Hematopoietic multipotent progenitor cell treated with erythropoietin and hydrocortisone succinate and interleukin-3 and kit ligand, for 4 days (in vitro differentiated cells): ENCODE measurements at regions not wholly inside any gene's neighbourhood (a gene's known extent, or its start where the extent isn't known, plus 50 kb on each side); places are given as distances from the start of the nearest gene placed in this dataset.
"Not testable (repeated sequence)": the region's sequence is repeated elsewhere in the genome, so short reads cannot be mapped to it uniquely, and the experiment has no call there.

Source experiments
- DNase-seq: peaks from one replicate; pipeline ENCODE4 v3.0.0-alpha.2; 2015

GRCh38 chr6:168169624-168170023 is 90.6 kb upstream of the FRMD1 start:
- DNase-seq: no peak

GRCh38 chr6:168168936-168169335 is 89.9 kb upstream of the FRMD1 start:
- not testable (repeated sequence) for DNase-seq

DNA sequence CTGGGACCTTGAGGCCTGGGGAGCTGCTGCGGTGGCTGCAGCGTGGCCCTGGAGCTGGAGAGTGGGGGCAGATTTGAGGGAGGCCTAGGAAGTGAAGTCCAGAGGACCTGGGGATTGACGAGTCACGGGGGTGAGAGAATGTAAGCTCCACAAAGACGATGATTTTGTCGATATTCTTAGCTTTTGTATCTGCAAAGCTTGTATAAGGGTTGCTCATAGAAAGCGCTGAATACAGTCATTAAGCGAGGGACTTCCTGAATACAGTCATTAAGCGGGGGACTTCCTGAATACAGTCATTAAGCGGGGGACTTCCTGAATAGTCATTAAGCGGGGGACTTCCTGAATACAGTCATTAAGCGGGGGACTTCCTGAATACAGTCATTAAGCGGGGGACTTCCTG is 89.3 kb upstream of the FRMD1 start:
- DNase-seq: not testable (repeated sequence)

DNA sequence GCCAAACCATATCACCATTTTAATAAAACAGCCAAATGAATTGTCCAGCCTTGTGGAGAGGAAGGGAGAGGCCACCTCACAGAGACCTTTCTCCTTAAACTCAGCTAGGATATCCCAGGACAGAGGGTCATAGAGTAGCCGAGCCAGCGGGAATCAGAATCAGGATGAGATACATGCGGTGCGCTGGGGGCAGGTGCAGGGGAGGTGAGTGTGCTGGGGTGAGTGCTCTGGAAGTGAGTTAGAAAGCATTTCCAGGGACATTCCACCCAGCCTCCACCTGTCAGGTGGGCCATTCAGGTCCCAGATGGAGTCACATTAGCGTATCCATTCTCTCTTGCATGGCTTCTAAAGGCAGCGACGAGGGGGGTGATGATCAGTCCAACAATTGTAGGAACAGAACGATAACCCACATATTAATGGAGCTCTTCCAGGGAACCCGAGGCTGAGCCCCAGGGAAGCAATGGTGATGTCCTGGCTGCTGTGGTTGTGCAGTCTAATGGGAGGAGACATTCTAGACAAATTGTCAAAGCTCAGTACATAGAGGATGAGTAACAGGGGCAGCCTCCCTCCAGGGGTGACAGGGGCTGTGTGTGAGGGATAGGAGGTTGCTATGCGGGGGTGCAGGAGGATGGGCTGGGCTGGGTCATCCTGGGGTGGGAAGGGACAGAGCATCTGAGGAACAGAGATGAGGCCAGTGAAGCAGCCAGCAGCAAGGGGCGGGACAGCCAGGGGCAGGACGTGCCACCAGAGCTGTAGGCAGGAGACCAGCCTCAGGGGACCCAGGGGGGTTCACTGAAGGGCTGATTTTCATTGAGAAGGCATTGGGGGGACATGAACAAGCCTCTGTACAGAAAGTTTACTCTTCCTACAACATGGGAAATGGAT is 88.7 kb upstream of the FRMD1 start:
- no peak for DNase-seq

GRCh38 chr6:168166627-168167026 is 87.6 kb upstream of the FRMD1 start:
- DNase-seq: no peak

GRCh38 chr6:168165891-168166290 is 86.9 kb upstream of the FRMD1 start:
- DNase-seq: no peak

DNA sequence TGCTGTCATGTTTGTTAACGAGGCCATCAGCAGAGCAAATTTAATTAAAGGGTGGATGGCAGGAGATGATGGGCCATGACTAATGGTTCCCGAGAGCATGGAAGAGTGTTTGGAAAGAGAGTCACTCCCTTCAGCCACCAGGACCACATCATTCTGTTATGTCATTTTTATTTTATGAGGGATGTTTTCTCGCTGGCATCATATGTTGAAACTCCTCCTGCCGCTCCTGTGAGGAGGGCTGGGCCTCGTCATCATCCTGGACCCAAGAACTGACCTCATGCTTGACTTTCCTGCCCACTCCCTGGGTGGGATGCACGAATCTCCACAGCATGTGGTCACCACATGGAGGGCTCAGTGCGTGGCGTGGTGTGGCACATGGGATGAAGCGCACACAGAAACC is 86.4 kb upstream of the FRMD1 start:
- DNase-seq: no peak

DNA sequence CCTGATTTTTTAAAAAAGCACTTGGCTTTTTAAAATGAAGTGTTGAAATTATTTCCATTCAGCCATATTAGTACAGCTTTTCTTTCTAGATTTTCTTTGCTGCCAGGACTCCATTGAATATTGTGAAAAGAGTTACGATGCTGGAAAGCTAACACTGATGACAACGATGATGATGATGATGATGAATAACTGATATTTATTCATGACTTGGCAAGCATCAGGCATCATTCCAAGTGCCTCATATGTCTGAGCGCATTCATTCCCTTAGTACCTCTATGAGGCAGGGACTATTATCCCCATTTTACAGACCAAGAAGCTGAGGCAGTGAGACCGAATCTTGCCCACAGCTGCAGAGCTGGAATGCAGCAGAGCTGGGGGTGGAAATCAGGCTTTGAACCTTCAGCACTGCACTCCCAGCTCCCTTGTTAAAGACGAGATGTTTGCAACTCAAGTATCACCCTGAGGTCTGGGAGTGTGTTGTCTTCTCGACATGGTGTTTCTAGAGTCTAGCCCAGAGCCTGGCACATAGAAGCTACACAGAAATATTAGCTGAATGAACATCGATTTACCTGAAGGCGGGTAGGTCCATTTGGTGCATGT is 85.5 kb upstream of the FRMD1 start:
- DNase-seq: no peak

GRCh38 chr6:168163096-168163731 is 84.2 kb upstream of the FRMD1 start:
- DNase-seq: no peak

DNA sequence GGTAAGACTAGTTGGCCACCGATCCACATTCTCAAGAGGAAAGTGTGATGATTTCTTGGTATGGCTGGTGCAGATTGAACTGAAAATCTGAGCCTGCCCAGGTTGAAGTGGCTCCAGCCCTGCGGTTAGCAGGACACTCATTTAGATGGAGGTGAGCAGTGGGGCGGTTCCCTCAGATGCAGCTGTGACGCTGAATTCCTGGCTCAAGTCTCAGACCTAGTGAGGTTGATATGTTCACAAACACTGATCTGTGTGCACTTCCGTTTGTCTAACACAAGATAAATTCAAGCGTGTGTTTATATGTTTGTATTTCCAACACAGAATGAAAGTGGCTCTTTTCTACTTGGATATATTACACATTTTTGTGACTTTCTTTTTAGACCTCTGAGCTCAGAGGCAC is 83.4 kb upstream of the FRMD1 start:
- DNase-seq: no peak

DNA sequence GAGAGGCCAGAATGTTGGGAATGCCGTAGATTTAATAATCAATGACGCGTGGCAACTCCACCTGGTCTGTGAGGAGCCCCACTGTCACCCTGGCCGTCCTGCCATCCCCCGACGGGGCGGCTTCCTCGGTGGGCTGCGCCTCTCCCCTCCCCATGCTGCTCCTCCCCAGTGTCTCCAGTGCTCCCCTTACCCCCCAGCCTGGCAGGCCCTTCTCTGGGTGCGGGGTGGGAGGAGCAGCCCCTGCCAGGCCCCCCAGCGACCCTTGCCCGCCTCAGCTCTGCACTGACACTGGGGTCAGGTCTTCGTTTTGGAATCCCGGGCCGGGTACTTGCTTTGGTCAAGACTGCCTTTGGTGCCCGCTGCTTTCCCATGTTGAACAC is 82.3 kb upstream of the FRMD1 start:
- no peak for DNase-seq

- no peak for DNase-seq
Observed at GRCh38 chr6:168160506-168161370, 81.7 kb upstream of the FRMD1 start.

DNA sequence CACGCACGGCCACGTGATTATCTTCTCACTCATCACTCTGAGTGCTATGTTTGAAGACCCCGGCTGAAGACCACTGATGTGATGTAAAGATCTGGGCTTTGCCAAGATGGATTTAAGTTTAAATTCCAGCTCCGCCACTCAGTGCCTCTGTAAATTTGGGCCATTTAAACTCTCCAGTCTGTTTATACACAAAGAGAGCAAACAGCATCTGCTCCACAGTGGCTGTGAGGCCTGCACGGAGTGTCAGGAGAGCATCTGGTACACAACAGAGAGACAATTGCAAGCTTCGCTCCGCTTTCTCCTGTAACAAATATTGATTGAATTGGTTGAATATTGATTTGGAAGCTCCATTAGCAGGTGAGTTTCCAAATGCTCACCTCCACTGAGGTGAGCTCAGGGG is 80.5 kb upstream of the FRMD1 start:
- DNase-seq: no peak

DNA sequence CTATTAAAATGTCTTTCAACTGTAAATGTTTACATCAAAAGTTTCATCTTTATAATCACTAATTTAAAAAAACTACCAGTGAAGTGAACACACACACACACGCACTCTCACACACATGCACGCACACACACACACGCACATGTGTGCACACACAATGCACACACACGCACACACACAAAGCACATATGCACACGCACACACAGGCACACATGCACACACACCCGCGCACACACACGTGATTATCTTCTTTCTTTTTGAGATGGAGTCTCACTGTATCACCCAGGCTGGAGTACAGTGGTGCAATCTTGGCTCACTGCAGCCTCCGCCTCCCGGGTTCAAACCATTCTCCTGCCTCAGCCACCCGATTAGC is 80.0 kb upstream of the FRMD1 start:
- no peak for DNase-seq

GRCh38 chr6:168158213-168158979 is 79.4 kb upstream of the FRMD1 start:
- no peak for DNase-seq

DNA sequence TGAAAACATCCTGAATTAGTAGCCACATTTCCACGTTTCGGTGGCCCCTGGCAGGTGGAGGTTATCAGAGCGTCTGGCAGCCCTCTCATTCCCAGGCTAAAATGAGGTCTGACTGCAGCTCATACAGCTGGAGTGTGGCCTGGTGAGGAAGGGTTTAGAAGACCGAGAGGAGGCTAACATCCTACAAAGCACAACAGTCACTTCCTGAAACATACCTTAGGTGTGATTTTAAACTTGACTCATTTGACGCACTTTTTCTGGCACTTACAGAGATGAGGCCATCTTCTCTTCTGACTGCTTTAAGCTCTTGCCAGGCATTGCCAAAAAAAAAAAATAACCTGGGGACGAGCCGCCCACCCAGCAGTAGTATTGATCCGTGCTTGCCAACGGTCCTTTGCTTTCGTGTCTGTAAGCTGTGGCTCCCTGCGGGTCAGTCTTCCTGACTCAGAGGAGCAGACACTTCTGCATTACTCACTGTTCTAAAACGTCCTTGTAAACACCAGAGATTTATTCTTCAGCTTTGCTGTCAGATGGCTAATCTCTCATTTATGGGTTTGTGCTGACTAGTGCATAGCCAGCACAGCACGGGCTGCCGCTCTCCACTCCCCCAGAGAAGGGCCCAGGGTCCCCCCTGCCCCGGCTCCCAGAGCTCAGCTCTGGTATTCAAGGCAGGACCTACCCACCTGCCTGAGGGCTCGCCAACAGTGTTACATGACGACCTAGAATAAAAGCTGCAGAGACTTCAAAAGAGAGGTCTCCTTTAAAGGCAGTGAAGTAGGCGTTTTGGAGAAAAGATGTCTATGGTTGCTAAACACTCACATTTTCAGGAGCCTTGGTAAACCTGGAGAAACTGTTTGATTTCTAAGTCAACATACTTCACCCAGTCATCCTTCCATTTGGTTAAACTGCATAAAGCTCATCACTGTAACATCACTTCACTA is 78.5 kb upstream of the FRMD1 start:
- no peak for DNase-seq

DNA sequence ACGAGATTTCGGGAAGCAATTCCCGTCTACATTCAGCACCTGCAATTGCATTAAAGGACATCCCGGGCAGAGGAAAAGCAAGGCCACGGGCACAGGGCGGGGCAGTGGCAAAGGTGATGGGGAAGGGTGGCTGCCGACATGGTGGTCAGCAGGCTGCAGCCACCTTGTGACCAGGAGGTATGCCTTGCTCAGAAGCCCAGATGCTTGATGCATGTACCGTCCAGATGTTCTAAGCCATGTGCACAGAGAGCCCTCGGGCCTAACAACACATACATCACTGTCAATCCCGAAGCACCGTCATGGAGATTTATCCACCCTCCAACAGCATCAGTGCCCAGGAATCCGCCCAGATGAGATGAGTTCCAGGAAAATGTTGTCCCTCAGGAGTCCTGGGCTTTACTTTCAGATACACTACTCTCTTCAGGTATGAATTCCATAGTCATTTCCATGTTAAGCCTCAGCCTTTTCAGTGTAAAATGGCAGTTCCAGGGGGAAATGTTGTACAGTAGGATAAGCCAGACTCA is 77.8 kb upstream of the FRMD1 start:
- no peak for DNase-seq

- no peak for DNase-seq
Observed at GRCh38 chr6:168155821-168156741, 77.1 kb upstream of the FRMD1 start.

- DNase-seq: no peak
Observed at GRCh38 chr6:168155193-168155592, 76.2 kb upstream of the FRMD1 start.
